GM21528 (cell line): ENCODE measurements at regions not wholly inside any gene's neighbourhood (a gene's known extent, or its start where the extent isn't known, plus 50 kb on each side); places are given as distances from the start of the nearest gene placed in this dataset.
"Not testable (repeated sequence)": the region's sequence is repeated elsewhere in the genome, so short reads cannot be mapped to it uniquely, and the experiment has no call there.

ENCODE experiments used
- ATAC-seq: cut with Tn5 transposase; IDR thresholded peaks from one replicate; pipeline ENCODE4 v1.9.1; 2021; ENCODE audit warnings: mild to moderate bottlenecking, moderate library complexity; ENCODE audit not compliant: unreplicated experiment, low FRiP score

DNA sequence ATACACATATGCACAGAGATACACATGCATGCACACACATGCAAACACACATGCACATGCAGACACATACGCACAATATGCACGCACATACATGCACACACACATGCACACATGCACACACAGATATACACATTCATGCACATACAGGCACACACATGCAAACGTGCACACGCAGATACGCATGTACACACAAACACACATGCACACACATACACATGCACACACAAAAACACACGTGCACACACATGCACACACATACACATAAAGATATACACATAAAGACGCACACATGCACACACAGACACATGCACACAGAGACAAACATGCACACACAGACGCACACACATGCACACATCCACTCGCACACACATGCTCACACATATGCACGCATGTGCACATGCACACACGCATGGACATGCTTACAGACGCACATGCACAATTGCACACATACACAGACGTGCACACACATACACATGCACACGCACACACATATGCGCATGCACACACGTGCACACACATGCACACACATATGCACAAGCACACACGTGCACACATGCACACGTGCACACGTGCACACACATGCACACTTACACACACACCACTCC lies 145.2 kb downstream of the ADRA2C start:
- ATAC-seq = no peak

DNA sequence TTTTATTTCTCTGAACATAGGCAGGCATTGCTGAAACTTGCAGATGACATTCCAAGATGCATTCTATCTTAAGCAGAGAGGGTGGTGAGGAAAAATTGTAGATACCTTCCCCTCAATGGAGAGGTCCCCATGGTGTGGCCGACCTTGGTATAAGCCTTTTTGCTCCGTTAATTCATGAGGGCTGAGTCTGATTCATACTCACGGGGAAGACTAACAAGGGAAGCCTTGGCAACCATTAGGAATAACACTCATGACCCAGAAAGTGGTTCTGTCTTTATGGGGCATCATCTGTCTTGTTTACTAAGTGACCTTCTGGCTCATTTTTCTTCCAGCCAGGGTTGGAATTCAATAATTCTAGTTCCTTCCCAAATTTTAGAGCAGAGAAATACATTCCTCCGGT lies 148.3 kb downstream of the ADRA2C start:
- ATAC-seq = not testable (repeated sequence)

- not testable (repeated sequence) for ATAC-seq
Measured at GRCh38 chr4:3919509-3919908, 153.3 kb downstream of the ADRA2C start.

DNA sequence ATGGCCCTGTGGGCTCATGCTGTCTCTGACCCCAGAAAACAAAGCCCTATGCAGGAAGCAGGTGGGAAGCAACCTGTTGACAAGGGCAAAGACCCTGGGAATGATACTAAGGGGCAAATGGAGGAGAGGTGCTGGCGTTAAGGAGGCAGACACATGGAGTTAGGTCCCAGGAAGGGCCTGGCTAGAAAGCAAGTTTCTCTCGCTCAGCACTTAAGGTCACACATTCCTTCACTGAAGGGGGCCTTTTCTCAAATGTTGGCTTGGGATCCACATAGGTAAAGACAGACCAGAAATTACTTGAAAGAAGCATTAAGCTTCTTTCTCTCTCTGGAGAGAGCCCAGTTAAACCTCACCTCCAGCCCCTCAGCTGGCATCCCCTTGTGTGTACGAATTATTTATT lies 155.7 kb downstream of the ADRA2C start:
- not testable (repeated sequence) for ATAC-seq

DNA sequence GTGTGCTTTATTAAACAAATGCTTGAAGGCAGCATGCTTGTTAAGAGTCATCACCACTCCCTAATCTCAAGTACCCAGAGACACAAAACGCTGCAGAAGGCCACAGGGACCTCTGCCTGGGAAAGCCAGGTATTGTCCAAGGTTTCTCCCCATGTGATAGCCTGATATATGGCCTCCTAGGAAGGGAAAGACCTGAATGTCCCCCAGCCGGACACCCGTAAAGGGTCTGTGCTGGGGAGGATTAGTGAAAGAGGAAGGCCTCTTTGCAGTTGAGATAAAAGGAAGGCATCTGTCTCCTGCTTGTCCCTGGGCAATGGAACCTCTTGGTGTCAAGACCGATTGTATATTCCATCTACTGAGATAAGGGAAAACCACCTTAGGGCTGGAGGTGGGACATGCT lies 159.7 kb downstream of the ADRA2C start:
- not testable (repeated sequence) for ATAC-seq

- ATAC-seq = not testable (repeated sequence)
Measured at GRCh38 chr4:3926271-3926670, 160.1 kb downstream of the ADRA2C start.

DNA sequence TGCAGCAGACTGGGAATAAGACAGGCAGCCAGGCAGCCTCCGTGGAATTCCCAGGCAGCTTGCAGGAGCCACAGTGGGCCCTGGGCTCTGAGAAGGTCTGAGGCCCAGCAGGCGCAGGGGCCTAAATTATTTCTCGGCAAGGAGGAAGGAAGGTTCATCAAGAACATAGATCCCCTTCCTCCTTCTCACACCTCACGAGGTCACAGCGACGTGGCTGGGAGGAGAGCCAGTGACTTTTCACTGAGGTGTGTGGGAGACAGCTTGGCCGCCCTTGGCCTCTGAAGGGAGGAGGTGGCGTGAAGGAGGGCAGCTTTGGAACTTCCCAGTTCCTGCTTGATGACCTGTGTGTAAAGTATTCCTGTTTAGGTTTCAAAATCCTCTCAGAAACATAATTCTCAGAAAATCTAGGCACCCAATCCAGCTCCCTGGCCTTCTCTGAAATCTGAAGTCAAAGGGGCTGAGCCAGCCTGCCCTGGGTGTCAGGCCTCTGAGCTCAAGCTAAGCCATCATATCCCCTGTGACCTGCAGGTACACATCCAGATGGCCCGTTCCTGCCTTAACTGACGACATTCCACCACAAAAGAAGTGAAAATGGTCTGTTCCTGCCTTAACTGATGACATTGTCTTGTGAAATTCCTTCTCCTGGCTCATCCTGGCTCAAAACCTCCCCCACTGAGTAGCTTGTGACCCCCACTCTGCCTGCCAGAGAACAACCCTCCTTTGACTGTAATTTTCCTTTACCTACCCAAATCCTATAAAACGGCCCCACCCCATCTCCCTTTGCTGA lies 161.0 kb downstream of the ADRA2C start:
- not testable (repeated sequence) for ATAC-seq

- not testable (repeated sequence) for ATAC-seq
Measured at GRCh38 chr4:3929431-3929830, 163.2 kb downstream of the ADRA2C start.

DNA sequence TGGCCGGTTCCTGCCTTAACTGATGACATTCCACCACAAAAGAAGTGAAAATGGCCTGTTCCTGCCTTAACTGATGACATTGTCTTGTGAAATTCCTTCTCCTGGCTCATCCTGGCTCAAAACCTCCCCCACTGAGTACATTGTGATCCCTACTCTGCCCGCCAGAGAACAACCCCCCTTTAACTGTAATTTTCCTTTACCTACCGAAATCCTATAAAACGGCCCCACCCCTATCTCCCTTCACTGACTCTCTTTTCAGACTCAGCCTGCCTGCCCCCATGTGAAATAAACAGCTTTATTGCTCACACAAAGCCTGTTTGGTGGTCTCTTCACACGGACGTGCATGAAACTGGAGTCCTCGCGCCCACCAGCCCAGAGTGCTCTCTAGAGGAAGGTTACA lies 166.5 kb downstream of the ADRA2C start:
- ATAC-seq = not testable (repeated sequence)

DNA sequence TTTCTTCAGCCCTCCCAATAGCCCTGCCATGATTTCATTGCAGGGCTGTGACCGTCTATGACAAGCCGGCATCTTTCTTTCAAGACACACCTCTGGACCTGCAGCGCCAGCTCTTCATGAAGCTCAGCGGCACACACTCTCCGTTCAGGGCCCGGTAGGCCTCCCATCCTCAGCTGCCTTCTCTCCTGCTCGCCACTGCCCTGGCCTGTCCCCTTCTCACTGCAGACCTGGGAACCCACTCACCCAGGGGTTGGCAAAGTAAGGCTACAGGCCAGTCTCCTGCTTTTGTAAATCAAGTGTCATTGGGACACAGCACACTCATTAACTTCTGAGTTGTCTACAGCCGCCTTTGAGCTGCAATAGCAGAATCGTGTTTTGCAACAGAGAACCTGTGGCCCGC lies 169.2 kb downstream of the ADRA2C start:
- ATAC-seq = not testable (repeated sequence)

GRCh38 chr4:3936184-3936583 lies 170.0 kb downstream of the ADRA2C start:
- ATAC-seq = no peak

DNA sequence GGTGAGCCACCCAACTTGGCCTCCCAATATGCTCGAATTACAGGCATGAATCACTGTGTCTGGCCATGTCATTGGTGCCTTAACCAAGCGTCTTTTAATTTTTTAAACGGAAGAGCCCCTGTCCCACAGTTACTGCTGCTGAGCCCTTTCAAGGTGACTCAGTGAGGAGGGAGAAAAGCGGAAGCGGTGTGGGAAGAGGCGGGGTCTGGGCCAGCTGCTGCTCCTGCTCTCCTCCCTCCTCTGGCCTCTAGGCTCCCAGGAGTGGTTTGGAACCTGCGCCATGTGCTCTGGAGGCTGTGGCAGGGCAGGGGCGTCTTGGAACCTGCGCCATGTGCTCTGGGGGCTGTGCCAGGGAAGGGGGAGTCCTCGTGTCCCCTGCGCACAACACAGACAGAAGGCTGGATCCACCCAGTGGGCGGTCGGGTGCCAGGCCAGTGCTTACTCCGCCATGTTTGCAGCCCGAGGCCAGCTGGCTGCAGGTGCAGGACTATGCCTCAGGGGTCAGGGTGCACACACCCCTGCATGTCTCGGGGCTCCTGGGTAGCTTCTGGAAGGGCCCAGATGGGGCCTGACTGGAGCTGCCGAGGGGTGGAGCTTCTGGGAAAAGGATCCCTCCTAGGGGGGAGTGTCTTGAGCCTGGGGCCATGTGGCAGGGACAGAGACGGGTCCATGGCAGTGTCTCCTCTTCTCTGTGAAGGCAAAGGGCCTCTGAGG lies 171.8 kb downstream of the ADRA2C start:
- not testable (repeated sequence) for ATAC-seq

GRCh38 chr4:3938676-3939075 lies 172.5 kb downstream of the ADRA2C start:
- not testable (repeated sequence) for ATAC-seq

- ATAC-seq = not testable (repeated sequence)
Measured at GRCh38 chr4:3939954-3940591, 173.9 kb downstream of the ADRA2C start.

DNA sequence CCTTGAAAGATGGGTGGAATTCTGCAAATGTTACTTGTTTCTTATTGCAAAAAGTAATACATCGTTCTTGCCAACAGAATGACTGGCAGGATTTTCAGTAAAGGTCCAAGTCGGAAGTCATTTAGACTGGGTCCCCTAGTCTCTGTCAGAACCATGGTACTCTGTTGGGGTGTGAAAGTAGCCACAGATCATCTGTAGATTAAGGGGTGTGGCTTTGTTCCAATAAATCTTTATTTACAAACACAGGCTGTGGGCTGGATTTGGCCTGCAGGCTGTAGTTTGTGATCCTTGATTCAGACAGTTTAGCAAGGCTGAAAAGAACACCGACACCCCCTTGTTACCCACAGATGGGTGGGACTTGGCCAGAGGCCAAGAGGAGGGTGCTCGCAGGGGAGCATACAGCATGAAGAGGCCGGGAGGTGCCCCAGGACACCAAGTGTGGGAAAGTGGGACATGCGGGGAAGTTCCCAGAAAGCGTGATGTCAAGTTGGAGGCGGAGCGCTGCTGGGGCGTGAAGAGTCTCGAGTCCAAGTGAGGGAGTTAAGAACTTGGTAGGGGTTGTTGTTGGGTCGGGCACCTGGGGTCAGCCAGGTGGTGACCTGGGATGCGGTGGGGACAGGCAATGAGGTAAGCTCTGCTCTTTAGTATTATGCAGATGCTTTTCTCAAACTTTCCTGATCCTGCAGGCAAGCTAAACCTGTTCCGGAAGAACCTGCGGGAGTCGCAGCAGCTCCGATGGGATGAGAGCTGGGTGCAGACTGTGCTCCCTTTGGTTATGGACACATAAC lies 175.7 kb downstream of the ADRA2C start:
- ATAC-seq = not testable (repeated sequence)

DNA sequence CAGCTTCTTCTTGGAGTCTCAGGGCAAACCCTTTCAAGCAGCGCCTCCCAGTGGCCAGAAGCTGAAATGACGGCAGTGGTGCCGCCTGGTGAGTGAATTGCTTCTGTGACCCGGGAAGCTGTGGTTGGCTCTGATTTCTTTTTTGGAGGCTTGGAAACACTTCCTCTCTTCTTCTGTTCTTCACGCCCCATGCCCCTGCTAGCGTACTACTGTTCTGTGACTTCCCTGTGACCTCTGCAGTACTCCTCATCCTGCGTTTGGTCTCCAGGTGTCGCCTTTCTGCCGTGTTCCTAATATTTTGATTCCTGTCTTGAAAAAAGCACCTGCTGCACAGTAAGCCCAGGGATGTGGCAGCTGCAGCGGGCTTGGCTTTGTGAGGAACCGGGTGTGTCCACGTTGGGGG lies 176.4 kb downstream of the ADRA2C start:
- ATAC-seq = not testable (repeated sequence)

DNA sequence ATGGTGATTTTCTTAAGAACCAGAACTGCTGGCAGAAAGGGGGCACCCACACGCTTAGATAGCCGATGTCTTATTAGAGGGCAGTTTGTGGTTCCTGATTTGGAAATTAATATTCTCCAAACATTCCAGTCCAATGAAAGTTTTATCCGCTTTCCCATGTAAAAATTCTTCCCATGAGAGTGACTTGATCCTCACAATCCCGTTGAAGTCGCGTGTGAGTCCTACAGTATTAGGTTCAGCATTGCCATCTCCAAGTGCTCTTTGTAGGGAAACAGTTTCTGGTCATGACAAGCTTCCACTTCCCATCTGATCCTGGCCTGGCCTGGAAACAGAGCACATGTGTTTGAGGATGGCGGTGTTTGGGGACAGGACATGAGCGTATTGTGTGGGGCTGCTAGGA lies 176.9 kb downstream of the ADRA2C start:
- ATAC-seq = not testable (repeated sequence)

DNA sequence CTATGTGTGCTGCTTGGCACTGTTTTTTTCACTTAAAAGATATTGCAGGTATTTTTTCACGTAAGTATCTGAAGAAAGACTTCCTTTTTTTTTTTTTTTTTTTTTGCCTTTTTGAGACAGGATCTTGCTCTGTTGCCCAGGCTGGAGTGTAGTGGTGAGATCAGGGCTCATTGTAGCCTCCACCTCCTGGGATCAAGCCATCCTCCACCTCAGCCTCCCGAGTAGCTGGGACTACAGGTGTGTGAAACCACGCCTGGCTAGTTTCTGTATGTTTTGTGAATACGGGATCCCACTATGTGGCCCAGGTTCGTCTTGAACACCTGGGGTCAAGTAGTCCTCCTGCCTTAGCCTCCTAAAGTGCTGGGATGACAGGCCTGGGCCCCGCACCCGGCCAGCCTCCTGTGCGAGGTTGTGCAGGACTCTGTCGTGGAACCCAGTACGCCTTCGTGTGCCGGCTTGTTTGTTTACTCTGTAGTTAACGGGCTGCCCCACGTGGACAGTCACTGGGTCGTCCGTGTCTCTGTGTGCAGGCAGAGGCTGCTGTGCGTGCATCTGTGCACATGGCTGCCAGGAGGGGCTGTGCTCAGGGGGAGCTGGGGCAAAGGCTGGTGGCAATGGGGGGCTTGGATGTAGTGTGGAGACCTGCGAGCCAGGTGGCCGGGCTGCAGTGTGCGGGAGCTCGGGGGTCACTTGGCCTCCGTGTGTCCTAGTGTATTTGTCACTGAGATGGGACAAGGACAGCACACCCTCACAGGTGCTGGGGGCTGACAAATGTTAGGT lies 179.5 kb downstream of the ADRA2C start:
- ATAC-seq = no peak

DNA sequence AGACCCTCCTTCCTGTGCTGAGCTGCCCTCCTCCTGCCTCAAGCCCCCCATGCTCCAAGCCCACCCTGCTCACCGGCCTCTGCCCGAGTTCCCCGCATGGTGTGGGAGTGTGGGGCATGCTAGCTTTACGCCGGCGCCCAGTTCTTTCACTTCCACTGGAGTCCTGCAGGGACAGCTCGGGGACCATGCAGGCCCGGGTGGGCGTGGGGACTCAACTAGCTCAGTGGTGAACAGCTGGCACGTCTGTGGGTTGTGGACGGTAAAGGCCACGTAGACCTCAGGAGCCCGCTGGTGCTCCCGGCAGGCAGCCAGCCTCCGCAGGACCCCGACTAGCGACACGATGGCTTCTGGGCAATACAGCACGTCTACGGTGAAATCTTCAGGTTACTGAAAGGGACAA lies 180.4 kb downstream of the ADRA2C start:
- not testable (repeated sequence) for ATAC-seq
